Coronary artery (tissue), 2 donors: ENCODE measurements at regions not wholly inside any gene's neighbourhood (a gene's known extent, or its start where the extent isn't known, plus 50 kb on each side); places are given as distances from the start of the nearest gene placed in this dataset.
A peak's percentile ranks its signal among the peaks of the same experiment; 100 is the strongest.

Experiments
- DNase-seq: peaks from one replicate; pipeline ENCODE4 v3.0.0-alpha.2; 2017; ENCODE audit warnings: low spot score
- H3K27ac ChIP-seq, 2 donors: fragments of 200-600 bp; sonication (generic); one replicate each; pipeline ENCODE4 v1.5.1; 2016 to 2019
- H3K4me3 ChIP-seq: fragments of 200-600 bp; sonication (generic); 2 replicates; pipeline ENCODE4 v1.5.1; 2016; ENCODE audit warnings: mild to moderate bottlenecking, moderate library complexity
- TF ChIP-seq, protein P1 (sequence below): fragments of 200-600 bp; sonication (generic); IDR thresholded peaks from one replicate; pipeline ENCODE4 v1.5.1; 2019; ENCODE audit warnings: antibody characterized with exemption

GRCh38 chr11:45368697-45369096 is 82.6 kb upstream of the SYT13 start:
- no peak overlapping the region for H3K27ac ChIP-seq
- peak; percentile 54 for DNase-seq
- no peak overlapping the region for H3K4me3 ChIP-seq
- TF ChIP-seq, protein P1, sequence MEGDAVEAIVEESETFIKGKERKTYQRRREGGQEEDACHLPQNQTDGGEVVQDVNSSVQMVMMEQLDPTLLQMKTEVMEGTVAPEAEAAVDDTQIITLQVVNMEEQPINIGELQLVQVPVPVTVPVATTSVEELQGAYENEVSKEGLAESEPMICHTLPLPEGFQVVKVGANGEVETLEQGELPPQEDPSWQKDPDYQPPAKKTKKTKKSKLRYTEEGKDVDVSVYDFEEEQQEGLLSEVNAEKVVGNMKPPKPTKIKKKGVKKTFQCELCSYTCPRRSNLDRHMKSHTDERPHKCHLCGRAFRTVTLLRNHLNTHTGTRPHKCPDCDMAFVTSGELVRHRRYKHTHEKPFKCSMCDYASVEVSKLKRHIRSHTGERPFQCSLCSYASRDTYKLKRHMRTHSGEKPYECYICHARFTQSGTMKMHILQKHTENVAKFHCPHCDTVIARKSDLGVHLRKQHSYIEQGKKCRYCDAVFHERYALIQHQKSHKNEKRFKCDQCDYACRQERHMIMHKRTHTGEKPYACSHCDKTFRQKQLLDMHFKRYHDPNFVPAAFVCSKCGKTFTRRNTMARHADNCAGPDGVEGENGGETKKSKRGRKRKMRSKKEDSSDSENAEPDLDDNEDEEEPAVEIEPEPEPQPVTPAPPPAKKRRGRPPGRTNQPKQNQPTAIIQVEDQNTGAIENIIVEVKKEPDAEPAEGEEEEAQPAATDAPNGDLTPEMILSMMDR, result no peak

- Histone ChIP-seq H3K4me3 (peak overlapping the region; percentile 23), H3K27ac (no peak overlapping the region)
- DNase-seq, result no peak
- TF ChIP-seq, protein P1, result no peak
Measured at GRCh38 chr11:45366619-45367190, 80.6 kb upstream of the SYT13 start.

DNA sequence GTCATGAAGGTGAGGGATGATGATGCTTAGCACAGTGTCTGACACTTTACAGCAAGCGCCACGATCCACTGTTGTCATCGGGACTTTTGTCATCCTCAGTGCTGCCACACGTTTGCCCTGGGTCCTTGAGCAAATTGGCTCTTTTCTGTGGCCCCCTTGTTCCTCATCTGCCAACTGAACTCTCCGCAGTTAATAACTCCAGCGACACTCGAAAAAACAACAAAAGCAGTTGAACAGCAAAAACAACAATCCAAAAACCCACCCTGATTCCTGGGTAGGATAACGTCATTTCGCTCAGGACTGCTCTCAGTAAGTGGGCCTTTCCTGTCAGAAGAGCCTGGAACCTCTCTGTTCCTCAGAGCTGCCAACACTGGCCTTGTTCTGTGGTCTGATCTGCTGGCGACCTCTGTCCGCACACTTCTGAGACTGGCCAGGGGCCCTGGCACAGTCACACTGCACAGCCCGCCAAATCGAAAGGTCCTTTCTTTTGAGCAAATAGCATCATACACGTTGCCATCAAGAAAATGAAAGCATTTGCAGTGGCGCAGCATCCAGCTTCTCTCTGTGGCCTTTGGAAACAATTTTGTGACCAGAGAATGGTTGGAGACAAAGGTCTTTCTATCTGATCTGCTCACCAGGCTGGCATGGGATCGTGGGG is 79.9 kb upstream of the SYT13 start:
- no peak for DNase-seq
- TF ChIP-seq, protein P1, result no peak
- H3K27ac ChIP-seq, result no peak overlapping the region
- H3K4me3 ChIP-seq, result peak overlapping the region; percentile 23

- Histone ChIP-seq H3K4me3 (no peak overlapping the region), H3K27ac (no peak overlapping the region)
- TF ChIP-seq, protein P1, result no peak
- no peak for DNase-seq
Measured at GRCh38 chr11:45362636-45363035, 76.5 kb upstream of the SYT13 start.

DNA sequence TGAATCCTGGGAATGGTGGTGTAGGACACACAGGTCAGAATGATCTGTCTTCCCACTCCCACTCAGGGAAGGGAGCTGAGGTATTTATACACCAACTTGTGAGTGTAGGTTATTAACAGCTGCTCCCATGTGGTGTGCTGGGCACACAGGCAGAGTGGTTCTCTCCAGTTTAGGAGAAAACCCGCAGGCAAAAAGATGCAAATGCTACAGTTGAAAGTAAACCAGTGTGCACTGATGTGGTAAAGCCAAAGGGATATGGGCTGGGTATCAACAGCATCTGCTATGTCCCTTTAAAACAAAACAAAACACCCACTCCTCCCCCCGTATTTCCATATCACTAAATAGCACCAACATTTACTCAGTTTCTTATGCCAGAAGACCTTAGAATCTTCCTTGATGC is 75.4 kb upstream of the SYT13 start:
- TF ChIP-seq, protein P1, result no peak
- Histone ChIP-seq H3K27ac (no peak overlapping the region), H3K4me3 (no peak overlapping the region)
- DNase-seq, result no peak

DNA sequence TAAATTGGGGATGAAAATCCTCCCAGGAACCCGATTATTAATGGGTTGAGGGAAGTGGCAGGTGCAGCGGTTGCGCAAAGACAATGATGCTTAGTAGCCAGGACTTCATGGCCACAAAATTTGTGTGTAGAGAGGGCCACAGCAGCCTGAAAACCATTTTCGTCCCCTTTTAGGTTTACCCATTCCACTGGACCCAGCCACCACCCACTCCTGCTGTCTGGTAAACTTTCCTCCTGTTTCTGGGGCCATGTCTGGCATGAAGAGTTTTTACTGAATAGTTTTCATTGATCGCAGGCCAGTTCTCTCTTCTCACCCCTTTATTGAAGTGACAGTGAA is 69.5 kb upstream of the SYT13 start:
- DNase-seq, result no peak
- TF ChIP-seq, protein P1, result no peak
- H3K27ac ChIP-seq, result peak overlapping the region; percentile 15 to 77
- H3K4me3 ChIP-seq, result peak overlapping the region; percentile 85
